IMR-90 (cell line): ENCODE measurements at regions not wholly inside any gene's neighbourhood (a gene's known extent, or its start where the extent isn't known, plus 50 kb on each side); places are given as distances from the start of the nearest gene placed in this dataset.

ENCODE experiments used
- ATAC-seq: fragments of 200-7000 bp; cut with Tn5 transposase; 2 replicates; pipeline ENCODE4 v1.9.1; 2020; ENCODE audit warnings: low read depth, mild to moderate bottlenecking, moderate library complexity
- BruUV-seq: library from RNA; stranded (reverse); fragments of 400-500 nt; replicated peaks from 2 replicates; lab custom pipeline; 2021; lab: Mats Ljungman, UMichigan
- CTCF ChIA-PET: fragments of 300-600 bp; formaldehyde crosslinking; extraction: SDS; loops from one replicate; lab custom pipeline; 2021; ENCODE audit warnings: antibody characterized with exemption; lab: Yijun Ruan, JAX
- POLR2A ChIA-PET: fragments of 300-600 bp; sonication (Branson Sonifier 250); formaldehyde crosslinking; loops from one replicate; lab custom pipeline; 2022; ENCODE audit warnings: antibody characterized with exemption; ENCODE audit not compliant: unreplicated experiment; lab: Charles Lee
- DNase-seq: peaks from one replicate; pipeline ENCODE4 v3.0.0; 2013
- H2AFZ ChIP-seq: replicated peaks from 2 replicates; pipeline ENCODE3; 2013; ENCODE audit warnings: low read length, mild to moderate bottlenecking; ENCODE audit not compliant: poor library complexity
- H2AK5ac ChIP-seq: 2 replicates; pipeline ENCODE4 v1.6.1; 2013; ENCODE audit warnings: low read depth, low read length, inconsistent platforms
- H2AK9ac ChIP-seq: replicated peaks from 2 replicates; pipeline ENCODE3; 2013; ENCODE audit warnings: mild to moderate bottlenecking, low read depth, low read length, moderate library complexity; ENCODE audit not compliant: poor library complexity
- H2BK120ac ChIP-seq: 2 replicates; pipeline ENCODE4 v1.6.1; 2013; ENCODE audit warnings: low read depth, low read length, inconsistent platforms
- H2BK15ac ChIP-seq: 3 replicates; pipeline ENCODE4 v1.6.1; 2013; ENCODE audit warnings: low read depth, low read length, inconsistent platforms
- H2BK20ac ChIP-seq: 2 replicates; pipeline ENCODE4 v1.6.1; 2013; ENCODE audit warnings: low read depth, mild to moderate bottlenecking, inconsistent platforms, low read length, moderate library complexity
- H2BK5ac ChIP-seq: 2 replicates; pipeline ENCODE4 v1.6.1; 2013; ENCODE audit warnings: mild to moderate bottlenecking, low read depth, low read length, inconsistent platforms; ENCODE audit not compliant: poor library complexity, severe bottlenecking
- H3K14ac ChIP-seq: replicated peaks from 2 replicates; pipeline ENCODE4 v1.6.1; 2013; ENCODE audit warnings: low read depth, low read length, inconsistent platforms
- H3K18ac ChIP-seq: 2 replicates; pipeline ENCODE4 v1.6.1; 2013; ENCODE audit warnings: low read depth, low read length, control low read depth
- H3K23ac ChIP-seq: 2 replicates; pipeline ENCODE4 v1.6.1; 2013; ENCODE audit warnings: low read depth, low read length, inconsistent platforms
- H3K27ac ChIP-seq: 2 replicates; pipeline ENCODE4 v1.5.1; 2013; ENCODE audit warnings: mild to moderate bottlenecking, control low read depth, low read length; ENCODE audit not compliant: insufficient read depth
- H3K27me3 ChIP-seq: 2 replicates; pipeline ENCODE4 v1.6.1; 2013; ENCODE audit warnings: low read length; ENCODE audit not compliant: control insufficient read depth, insufficient read depth
- H3K36me3 ChIP-seq: 2 replicates; pipeline ENCODE4 v1.6.1; 2013; ENCODE audit warnings: low read length, mixed read lengths; ENCODE audit not compliant: control insufficient read depth, insufficient read depth
- H3K4ac ChIP-seq: 2 replicates; pipeline ENCODE4 v1.6.1; 2013; ENCODE audit warnings: low read depth, low read length, inconsistent platforms
- H3K4me1 ChIP-seq: 2 replicates; pipeline ENCODE4 v1.6.1; 2013; ENCODE audit warnings: low read length, mixed read lengths; ENCODE audit not compliant: control insufficient read depth, insufficient read depth
- H3K4me2 ChIP-seq: 2 replicates; pipeline ENCODE4 v1.6.1; 2013; ENCODE audit warnings: low read depth, mild to moderate bottlenecking, control low read depth, low read length, moderate library complexity
- H3K4me3 ChIP-seq: 2 replicates; pipeline ENCODE4 v1.5.1; 2013; ENCODE audit warnings: low read depth, mild to moderate bottlenecking, control low read depth, low read length, moderate library complexity; ENCODE audit not compliant: insufficient read depth
- H3K56ac ChIP-seq: 2 replicates; pipeline ENCODE4 v1.6.1; 2013; ENCODE audit warnings: low read length, inconsistent platforms; ENCODE audit not compliant: insufficient read depth; ENCODE audit errors: extremely low read depth
- H3K79me1 ChIP-seq, 2 experiments: 2 replicates each; pipeline ENCODE4 v1.6.1; 2013; ENCODE audit warnings: low read length in 2 of 2, inconsistent platforms in 1 of 2, low read depth in 1 of 2
- H3K9ac ChIP-seq: 2 replicates; pipeline ENCODE4 v1.6.1; 2013; ENCODE audit warnings: low read depth, low read length, control low read depth
- H3K9me1 ChIP-seq: 2 replicates; pipeline ENCODE4 v1.6.1; 2013; ENCODE audit warnings: low read length, inconsistent platforms; ENCODE audit not compliant: insufficient read depth
- H3K9me3 ChIP-seq: 2 replicates; pipeline ENCODE4 v1.6.1; 2013; ENCODE audit warnings: low read length; ENCODE audit not compliant: control insufficient read depth, insufficient read depth
- H4K20me1 ChIP-seq: 2 replicates; pipeline ENCODE4 v1.6.1; 2013; ENCODE audit warnings: low read length, inconsistent platforms; ENCODE audit not compliant: insufficient read depth
- H4K5ac ChIP-seq: 2 replicates; pipeline ENCODE4 v1.6.1; 2013; ENCODE audit warnings: mild to moderate bottlenecking, low read depth, low read length, control low read depth
- H4K8ac ChIP-seq, 2 experiments: 2 replicates each; pipeline ENCODE4 v1.6.1; 2013; ENCODE audit warnings: low read depth in 2 of 2, low read length in 2 of 2, control low read depth in 1 of 2, inconsistent platforms in 1 of 2
- H4K91ac ChIP-seq: 2 replicates; pipeline ENCODE4 v1.6.1; 2013; ENCODE audit warnings: low read depth, low read length, inconsistent platforms; ENCODE audit not compliant: insufficient read depth
- BHLHE40 ChIP-seq: fragments of 150-350 bp; IDR thresholded peaks from 2 replicates; pipeline ENCODE4 v1.6.1; 2016; ENCODE audit warnings: mild to moderate bottlenecking, low read depth, low read length
- CHD1 ChIP-seq: IDR thresholded peaks from 2 replicates; pipeline ENCODE4 v1.6.1; 2012; ENCODE audit warnings: low read depth, low read length, improper control_type of control experiment
- FOS ChIP-seq: fragments of 150-350 bp; IDR thresholded peaks from 2 replicates; pipeline ENCODE4 v1.6.1; 2016; ENCODE audit warnings: low read depth, low read length
- MAFK ChIP-seq: IDR thresholded peaks from 2 replicates; pipeline ENCODE4 v1.6.1; 2012; ENCODE audit warnings: low read depth, low read length, improper control_type of control experiment
- MAZ ChIP-seq: IDR thresholded peaks from 2 replicates; pipeline ENCODE4 v1.6.1; 2012; ENCODE audit warnings: low read depth, mild to moderate bottlenecking, low read length, improper control_type of control experiment, moderate library complexity, borderline replicate concordance
- MXI1 ChIP-seq: IDR thresholded peaks from 2 replicates; pipeline ENCODE4 v1.6.1; 2012; ENCODE audit warnings: low read depth, mild to moderate bottlenecking, low read length, moderate library complexity, borderline replicate concordance
- NFE2L2 ChIP-seq: fragments of 150-350 bp; IDR thresholded peaks from 2 replicates; pipeline ENCODE4 v1.6.1; 2016; ENCODE audit warnings: low read depth, mild to moderate bottlenecking, low read length
- POLR2A ChIP-seq: IDR thresholded peaks from 2 replicates; pipeline ENCODE4 v1.6.1; 2012; ENCODE audit warnings: mild to moderate bottlenecking, low read depth, low read length
- RAD21 ChIP-seq: IDR thresholded peaks from 2 replicates; pipeline ENCODE4 v1.6.1; 2012; ENCODE audit warnings: low read length, improper control_type of control experiment
- RCOR1 ChIP-seq: IDR thresholded peaks from 2 replicates; pipeline ENCODE4 v1.6.1; 2012; ENCODE audit warnings: mild to moderate bottlenecking, low read length, improper control_type of control experiment; ENCODE audit not compliant: insufficient replicate concordance
- SMC3 ChIP-seq: fragments of 150-350 bp; IDR thresholded peaks from 2 replicates; pipeline ENCODE4 v1.6.1; 2016; ENCODE audit warnings: low read depth, mild to moderate bottlenecking, antibody characterized with exemption, low read length, moderate library complexity
- WGBS, 2 experiments: methylation state at CpG; one replicate each; pipeline versions ENCODE4 v1.1.5 to v1.1.7; 2013; ENCODE audit warnings: missing lambda C conversion rate in 2 of 2; ENCODE audit not compliant: insufficient read length in 1 of 2; ENCODE audit errors: extremely low coverage in 2 of 2; 5-methylcytosine and 5-hydroxymethylcytosine counted together
- dilution Hi-C: fragments of 300-500 bp; cut with HindIII; formaldehyde crosslinking; loops from one replicate; pipeline ENCODE4 v1.14.3; 2018; ENCODE audit warnings: low sequenced_read_pairs; ENCODE audit not compliant: unreplicated experiment
- in situ Hi-C: fragments of 300-500 bp; cut with MboI; formaldehyde crosslinking; loops from 3 replicates; pipeline ENCODE4 v1.14.3; 2019; ENCODE audit warnings: low sequenced_read_pairs, inconsistent platforms, mixed read lengths
- intact Hi-C: fragments of 100-400 bp; cut with micrococcal nuclease; formaldehyde crosslinking; loops from 2 replicates; pipeline ENCODE4 v1.10.0; 2022
- TF ChIP-seq, protein P1 (sequence below): fragments of 150-350 bp; IDR thresholded peaks from 2 replicates; pipeline ENCODE4 v1.6.1; 2017; ENCODE audit warnings: mild to moderate bottlenecking, antibody characterized with exemption, low read length, low read depth
- TF ChIP-seq, protein P2 (sequence below): fragments of 150-350 bp; IDR thresholded peaks from 2 replicates; pipeline ENCODE4 v1.6.1; 2016; ENCODE audit warnings: low read depth, mild to moderate bottlenecking, low read length, moderate library complexity, borderline replicate concordance
- TF ChIP-seq, protein P3 (sequence below): conservative IDR thresholded peaks from 2 replicates; pipeline ENCODE4 v1.5.1; 2012; ENCODE audit warnings: mild to moderate bottlenecking, low read depth, low read length, improper control_type of control experiment

DNA sequence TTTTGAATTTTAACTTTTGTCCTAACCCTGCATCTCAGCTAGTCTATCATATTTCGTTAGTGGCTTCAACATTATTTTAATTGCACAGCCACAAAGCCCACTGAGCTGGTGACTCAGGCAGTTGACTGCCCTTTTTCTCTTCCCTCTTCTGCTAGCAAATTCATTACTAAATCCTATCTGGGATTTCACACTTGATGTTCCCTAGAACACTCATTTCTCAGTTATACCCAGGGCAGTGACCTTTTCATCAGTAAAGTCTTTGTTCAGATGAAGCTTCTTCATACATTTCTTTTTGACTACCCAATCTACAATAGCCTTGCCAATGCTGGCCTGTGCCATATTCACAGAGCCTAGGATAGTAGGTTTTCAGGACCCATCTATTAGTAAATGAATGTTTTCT lies 107.0 kb downstream of the ATXN7L3B start:
- no peak overlapping the region for H3K56ac ChIP-seq
- no peak overlapping the region for H2AK9ac ChIP-seq
- no peak overlapping the region for H3K4ac ChIP-seq
- H3K36me3 ChIP-seq, result no peaks in the 10 kb centered on the region
- no peaks in the 10 kb centered on the region for H3K9me3 ChIP-seq
- TF ChIP-seq, protein P1, sequence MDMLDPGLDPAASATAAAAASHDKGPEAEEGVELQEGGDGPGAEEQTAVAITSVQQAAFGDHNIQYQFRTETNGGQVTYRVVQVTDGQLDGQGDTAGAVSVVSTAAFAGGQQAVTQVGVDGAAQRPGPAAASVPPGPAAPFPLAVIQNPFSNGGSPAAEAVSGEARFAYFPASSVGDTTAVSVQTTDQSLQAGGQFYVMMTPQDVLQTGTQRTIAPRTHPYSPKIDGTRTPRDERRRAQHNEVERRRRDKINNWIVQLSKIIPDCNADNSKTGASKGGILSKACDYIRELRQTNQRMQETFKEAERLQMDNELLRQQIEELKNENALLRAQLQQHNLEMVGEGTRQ, result no peak
- TF ChIP-seq NFE2L2 (no peak), RAD21 (no peak), MAFK (no peak), SMC3 (no peak), RCOR1 (no peak), BHLHE40 (no peak), MXI1 (no peak), MAZ (no peak), POLR2A (no peak), FOS (no peak), CHD1 (no peak)
- TF ChIP-seq, protein P2, sequence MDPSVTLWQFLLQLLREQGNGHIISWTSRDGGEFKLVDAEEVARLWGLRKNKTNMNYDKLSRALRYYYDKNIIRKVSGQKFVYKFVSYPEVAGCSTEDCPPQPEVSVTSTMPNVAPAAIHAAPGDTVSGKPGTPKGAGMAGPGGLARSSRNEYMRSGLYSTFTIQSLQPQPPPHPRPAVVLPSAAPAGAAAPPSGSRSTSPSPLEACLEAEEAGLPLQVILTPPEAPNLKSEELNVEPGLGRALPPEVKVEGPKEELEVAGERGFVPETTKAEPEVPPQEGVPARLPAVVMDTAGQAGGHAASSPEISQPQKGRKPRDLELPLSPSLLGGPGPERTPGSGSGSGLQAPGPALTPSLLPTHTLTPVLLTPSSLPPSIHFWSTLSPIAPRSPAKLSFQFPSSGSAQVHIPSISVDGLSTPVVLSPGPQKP, result no peak
- TF ChIP-seq, protein P3, sequence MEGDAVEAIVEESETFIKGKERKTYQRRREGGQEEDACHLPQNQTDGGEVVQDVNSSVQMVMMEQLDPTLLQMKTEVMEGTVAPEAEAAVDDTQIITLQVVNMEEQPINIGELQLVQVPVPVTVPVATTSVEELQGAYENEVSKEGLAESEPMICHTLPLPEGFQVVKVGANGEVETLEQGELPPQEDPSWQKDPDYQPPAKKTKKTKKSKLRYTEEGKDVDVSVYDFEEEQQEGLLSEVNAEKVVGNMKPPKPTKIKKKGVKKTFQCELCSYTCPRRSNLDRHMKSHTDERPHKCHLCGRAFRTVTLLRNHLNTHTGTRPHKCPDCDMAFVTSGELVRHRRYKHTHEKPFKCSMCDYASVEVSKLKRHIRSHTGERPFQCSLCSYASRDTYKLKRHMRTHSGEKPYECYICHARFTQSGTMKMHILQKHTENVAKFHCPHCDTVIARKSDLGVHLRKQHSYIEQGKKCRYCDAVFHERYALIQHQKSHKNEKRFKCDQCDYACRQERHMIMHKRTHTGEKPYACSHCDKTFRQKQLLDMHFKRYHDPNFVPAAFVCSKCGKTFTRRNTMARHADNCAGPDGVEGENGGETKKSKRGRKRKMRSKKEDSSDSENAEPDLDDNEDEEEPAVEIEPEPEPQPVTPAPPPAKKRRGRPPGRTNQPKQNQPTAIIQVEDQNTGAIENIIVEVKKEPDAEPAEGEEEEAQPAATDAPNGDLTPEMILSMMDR, result no peak
- BruUV-seq, result no TSS peak
- CTCF ChIA-PET, result interaction anchor here (0.7 kb wide), 1 partner anchor 275 kb away, joined by 3 read pairs; no protein-coding TSS in a partner anchor
- no peak overlapping the region for H3K18ac ChIP-seq
- intact Hi-C loops, result no loop called here
- no peak overlapping the region for H3K9ac ChIP-seq
- H2BK20ac ChIP-seq, result no peak overlapping the region
- no peak overlapping the region for H2BK120ac ChIP-seq
- in situ Hi-C loops, result no loop called here
- no peak overlapping the region for H3K23ac ChIP-seq
- H2BK15ac ChIP-seq, result no peak overlapping the region
- ATAC-seq (no peak), DNase-seq (no peak)
- H3K9me1 ChIP-seq, result no peaks in the 10 kb centered on the region
- dilution Hi-C loops, result no loop called here
- WGBS, 2 experiments, result 13% methylated on average over 1 of the region's 1 CpG; no CpG with 5 or more reads in 1 of the 2 experiments
- POLR2A ChIA-PET, result no interaction called here
- H2BK5ac ChIP-seq, result no peak overlapping the region
- no peaks in the 10 kb centered on the region for H3K27me3 ChIP-seq
- no peak overlapping the region for H2AK5ac ChIP-seq
- H4K91ac ChIP-seq, result no peak overlapping the region
- no peak overlapping the region for H2AFZ ChIP-seq
- no peaks in the 10 kb centered on the region for H3K4me1 ChIP-seq
- H3K27ac ChIP-seq, result no peak overlapping the region
- H3K4me2 ChIP-seq, result no peak overlapping the region
- no peak overlapping the region for H3K14ac ChIP-seq
- no peaks in the 10 kb centered on the region for H4K20me1 ChIP-seq
- H4K8ac ChIP-seq, result no peak overlapping the region
- H3K4me3 ChIP-seq, result no peak overlapping the region
- H3K79me1 ChIP-seq, result no peaks in the 10 kb centered on the region
- no peak overlapping the region for H4K5ac ChIP-seq
